Prostate gland (tissue), 2 donors: ENCODE measurements at regions not wholly inside any gene's neighbourhood (a gene's known extent, or its start where the extent isn't known, plus 50 kb on each side); places are given as distances from the start of the nearest gene placed in this dataset.

Source experiments
- CTCF ChIP-seq, 4 experiments: fragments of 200-600 bp in 2 of 4; fragments of 450-650 bp in 2 of 4; sonication (generic) in 2 of 4; IDR thresholded peaks; 1 replicate in 3 of 4; 2 replicates in 1 of 4; pipeline ENCODE4 v1.5.1; 2016 to 2019; ENCODE audit warnings: antibody characterized with exemption in 4 of 4, mild to moderate bottlenecking in 2 of 4, moderate library complexity in 2 of 4
- POLR2A ChIP-seq: fragments of 450-650 bp; IDR thresholded peaks from one replicate; pipeline ENCODE4 v1.6.1; 2016; ENCODE audit warnings: antibody characterized with exemption, mild to moderate bottlenecking

DNA sequence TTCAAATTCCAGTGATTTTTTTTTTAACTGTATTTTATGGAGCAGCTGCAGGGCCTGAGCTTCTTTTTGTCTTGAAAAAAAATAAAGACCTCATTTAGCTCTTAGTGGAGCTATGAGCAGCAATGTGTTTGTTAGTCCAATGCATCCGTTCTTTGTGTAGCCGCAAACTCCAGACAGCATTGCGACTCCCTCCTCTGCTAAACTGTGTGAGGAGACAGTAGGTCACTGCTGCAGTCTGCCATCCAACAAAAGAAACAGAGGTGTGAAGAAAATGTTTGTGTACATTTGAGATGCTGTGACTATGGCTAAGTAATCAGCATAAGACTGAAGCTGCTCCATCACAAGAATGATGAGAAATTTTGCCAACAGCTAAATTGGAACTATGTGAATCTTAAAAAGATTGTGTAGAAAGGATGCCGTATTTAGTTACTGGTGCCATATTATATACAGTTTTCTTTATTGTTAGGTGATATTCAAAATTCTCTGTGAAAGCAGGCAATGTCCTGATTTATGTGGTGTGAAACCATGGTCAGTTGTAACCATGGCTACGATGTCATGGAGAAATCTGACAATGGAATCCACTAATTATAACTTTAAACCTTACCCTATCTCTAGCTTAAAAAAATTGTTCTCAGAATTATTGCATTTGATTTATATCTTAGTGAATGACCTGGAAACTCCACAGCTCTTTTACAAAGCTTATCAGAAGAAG lies 428.8 kb upstream of the EPHA7 start:
- no peak for TF ChIP-seq CTCF (IDR thresholded peaks at IDR 0.05)
- TF ChIP-seq POLR2A, result no peak
